ENCODE measurements at regions not wholly inside any gene's neighbourhood (a gene's known extent, or its start where the extent isn't known, plus 50 kb on each side); places are given as distances from the start of the nearest gene placed in this dataset.
"Not testable (repeated sequence)": the region's sequence is repeated elsewhere in the genome, so short reads cannot be mapped to it uniquely, and the experiment has no call there.

GRCh38 chr10:57096044-57096443, 735.0 kb upstream of the ZWINT start:
- no peak for DNase-seq (ENCODE audit: low spot score)
- no peak for TF ChIP-seq CTCF (IDR thresholded peaks at IDR 0.05; ENCODE audit: extremely low read depth, missing control alignments)

DNA sequence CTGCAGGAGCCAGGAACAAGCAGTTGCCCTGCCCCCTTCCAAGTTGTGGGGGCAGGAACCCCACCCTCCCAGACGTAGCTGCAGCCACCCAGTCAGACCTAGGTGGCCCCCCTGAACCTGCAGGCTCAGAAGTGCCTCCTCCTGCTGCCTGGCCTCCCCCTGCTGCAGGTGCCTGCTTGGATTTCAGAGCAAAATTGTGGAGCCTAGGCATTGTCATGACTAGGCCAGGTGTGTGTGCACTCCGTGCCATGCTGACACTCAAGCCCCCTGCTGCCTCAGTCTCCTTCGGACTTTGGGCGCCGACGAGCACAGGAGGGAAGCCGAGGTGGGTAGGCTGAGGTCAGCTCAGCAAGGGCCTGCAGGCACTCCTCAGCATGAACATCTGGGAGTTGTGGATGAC, 733.9 kb upstream of the ZWINT start:
- TF ChIP-seq CTCF (IDR thresholded peaks at IDR 0.05; ENCODE audit: extremely low read depth, missing control alignments): no peak
- DNase-seq (ENCODE audit: low spot score): no peak

GRCh38 chr10:57094083-57094482, 733.0 kb upstream of the ZWINT start:
- DNase-seq (ENCODE audit: low spot score): no peak
- TF ChIP-seq CTCF (IDR thresholded peaks at IDR 0.05; ENCODE audit: extremely low read depth, missing control alignments): no peak

DNA sequence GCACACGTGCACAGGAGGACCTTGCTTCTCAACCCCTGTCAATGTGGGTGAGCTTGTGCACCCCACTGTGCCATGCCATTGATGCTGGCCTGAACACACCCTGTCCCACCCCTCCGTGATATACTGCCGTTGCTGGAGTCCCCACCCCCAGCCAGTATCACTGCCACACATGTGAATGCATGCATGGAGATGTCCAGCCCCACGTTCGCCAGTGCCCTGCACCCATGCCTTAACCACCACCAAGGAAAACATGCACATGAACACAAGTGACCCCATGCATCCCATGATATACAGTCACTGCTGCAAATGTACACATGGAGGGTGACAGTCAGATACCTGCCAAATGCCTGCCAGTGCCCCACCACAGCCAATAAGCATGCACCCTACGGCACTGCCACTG, 692.5 kb upstream of the ZWINT start:
- TF ChIP-seq CTCF (IDR thresholded peaks at IDR 0.05; ENCODE audit: extremely low read depth, missing control alignments): no peak
- no peak for DNase-seq (ENCODE audit: low spot score)

- no peak for TF ChIP-seq CTCF (IDR thresholded peaks at IDR 0.05; ENCODE audit: extremely low read depth, missing control alignments)
- no peak for DNase-seq (ENCODE audit: low spot score)
Measured at GRCh38 chr10:57049096-57049495, 688.0 kb upstream of the ZWINT start.

DNA sequence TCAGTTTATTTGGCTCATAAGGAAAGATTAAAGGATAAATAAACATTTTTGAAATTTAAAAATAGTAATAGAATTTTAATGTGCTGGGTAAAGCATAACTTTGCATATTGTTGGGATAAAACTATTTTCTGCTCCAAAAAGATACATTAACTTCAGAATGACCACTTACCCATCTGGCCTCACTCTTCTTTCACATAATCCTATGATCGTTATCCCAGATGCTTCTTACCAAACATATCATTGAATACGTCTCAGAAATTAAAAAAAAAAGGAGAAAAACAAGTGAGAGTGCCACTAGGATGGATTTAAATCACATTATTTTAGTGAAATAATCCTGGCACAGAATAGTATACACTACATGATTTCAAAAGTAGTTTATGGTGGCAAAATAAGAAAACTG, 677.5 kb upstream of the ZWINT start:
- no peak for DNase-seq (ENCODE audit: low spot score)
- no peak for TF ChIP-seq CTCF (IDR thresholded peaks at IDR 0.05; ENCODE audit: extremely low read depth, missing control alignments)

DNA sequence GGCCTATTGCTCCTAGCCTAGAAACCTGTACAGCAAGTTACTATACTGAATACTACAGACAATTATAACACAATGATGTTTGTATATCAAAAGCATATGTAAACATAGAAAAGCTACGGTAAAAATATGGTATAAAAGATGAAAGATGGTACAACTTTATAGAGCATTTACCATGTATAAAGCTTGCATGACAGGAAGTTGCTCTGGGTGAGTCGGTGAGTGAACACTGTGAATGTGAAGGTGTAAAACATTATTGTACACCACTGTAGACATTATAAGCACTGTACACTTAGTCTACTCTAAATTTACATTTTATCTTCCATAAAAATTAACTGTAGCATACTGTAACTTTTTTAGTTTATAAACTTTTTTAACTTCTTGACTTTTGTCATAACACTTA, 674.3 kb upstream of the ZWINT start:
- TF ChIP-seq CTCF (IDR thresholded peaks at IDR 0.05; ENCODE audit: extremely low read depth, missing control alignments): no peak
- DNase-seq (ENCODE audit: low spot score): no peak

GRCh38 chr10:57032301-57032700, 671.2 kb upstream of the ZWINT start:
- not testable (repeated sequence) for DNase-seq (ENCODE audit: low spot score)
